Choroid plexus epithelial cell (primary cell): ENCODE measurements at regions not wholly inside any gene's neighbourhood (a gene's known extent, or its start where the extent isn't known, plus 50 kb on each side); places are given as distances from the start of the nearest gene placed in this dataset.
A peak's percentile ranks its signal among the peaks of the same experiment; 100 is the strongest.

Experiments used
- DNase-seq: peaks from one replicate; pipeline ENCODE4 v3.0.0-alpha.2; 2010; ENCODE audit warnings: low read depth
- H3K4me3 ChIP-seq: 2 replicates; pipeline ENCODE4 v1.5.1; 2011; ENCODE audit warnings: low read depth, mild to moderate bottlenecking, control low read depth, low read length, moderate library complexity
- TF ChIP-seq, protein P1 (sequence below): conservative IDR thresholded peaks from 2 replicates; pipeline ENCODE4 v1.5.1; 2011; ENCODE audit warnings: low read depth, mild to moderate bottlenecking, control low read depth, inconsistent platforms, low read length, moderate library complexity

- TF ChIP-seq, protein P1, sequence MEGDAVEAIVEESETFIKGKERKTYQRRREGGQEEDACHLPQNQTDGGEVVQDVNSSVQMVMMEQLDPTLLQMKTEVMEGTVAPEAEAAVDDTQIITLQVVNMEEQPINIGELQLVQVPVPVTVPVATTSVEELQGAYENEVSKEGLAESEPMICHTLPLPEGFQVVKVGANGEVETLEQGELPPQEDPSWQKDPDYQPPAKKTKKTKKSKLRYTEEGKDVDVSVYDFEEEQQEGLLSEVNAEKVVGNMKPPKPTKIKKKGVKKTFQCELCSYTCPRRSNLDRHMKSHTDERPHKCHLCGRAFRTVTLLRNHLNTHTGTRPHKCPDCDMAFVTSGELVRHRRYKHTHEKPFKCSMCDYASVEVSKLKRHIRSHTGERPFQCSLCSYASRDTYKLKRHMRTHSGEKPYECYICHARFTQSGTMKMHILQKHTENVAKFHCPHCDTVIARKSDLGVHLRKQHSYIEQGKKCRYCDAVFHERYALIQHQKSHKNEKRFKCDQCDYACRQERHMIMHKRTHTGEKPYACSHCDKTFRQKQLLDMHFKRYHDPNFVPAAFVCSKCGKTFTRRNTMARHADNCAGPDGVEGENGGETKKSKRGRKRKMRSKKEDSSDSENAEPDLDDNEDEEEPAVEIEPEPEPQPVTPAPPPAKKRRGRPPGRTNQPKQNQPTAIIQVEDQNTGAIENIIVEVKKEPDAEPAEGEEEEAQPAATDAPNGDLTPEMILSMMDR: no peak
- no peak overlapping the region for H3K4me3 ChIP-seq
- DNase-seq: peak; percentile 3
Observed at GRCh38 chr18:30486856-30487255, 555.7 kb downstream of the DSC3 start.

DNA sequence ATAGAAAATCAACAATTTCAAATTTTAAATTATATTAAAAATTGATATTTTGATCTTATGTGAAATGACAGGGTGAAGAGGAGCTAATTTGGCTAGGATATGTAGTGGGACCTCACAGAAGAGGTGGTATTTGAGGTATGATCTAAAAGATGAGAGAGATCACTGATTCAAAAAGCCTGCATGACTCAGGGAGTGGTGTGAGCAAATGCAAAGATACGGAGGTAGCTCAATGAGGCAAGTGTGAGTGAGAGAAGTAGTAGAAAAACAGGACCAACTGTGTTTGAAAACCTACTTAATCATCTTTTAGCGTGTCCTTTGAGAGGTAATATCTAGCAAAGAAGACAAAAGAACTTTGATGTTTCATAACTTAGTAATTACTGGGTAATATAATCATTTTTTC, 557.5 kb downstream of the DSC3 start:
- TF ChIP-seq, protein P1: no peak
- H3K4me3 ChIP-seq: no peak overlapping the region
- no peak for DNase-seq

DNA sequence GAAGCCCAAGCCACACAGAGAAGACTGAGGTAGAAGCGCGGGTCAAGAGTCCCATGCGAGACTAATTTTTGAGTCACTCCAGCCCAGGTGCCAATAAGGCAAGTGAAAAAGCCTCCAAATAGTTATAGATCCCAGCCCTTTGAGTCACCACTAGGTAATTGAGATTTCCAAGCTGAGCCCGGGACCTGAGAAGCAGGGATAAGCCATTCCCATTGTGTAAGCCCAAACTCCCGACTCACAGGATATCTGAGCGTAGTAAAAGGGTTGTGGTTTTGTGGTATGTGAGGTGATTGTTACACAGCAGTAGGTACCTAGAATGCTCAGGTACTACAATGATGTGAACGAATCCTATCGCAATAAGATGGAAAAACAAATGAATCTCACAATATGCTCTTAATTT, 560.7 kb downstream of the DSC3 start:
- H3K4me3 ChIP-seq: no peak overlapping the region

GRCh38 chr18:30469091-30469490, 573.5 kb downstream of the DSC3 start:
- TF ChIP-seq, protein P1: no peak
- DNase-seq: no peak
- no peak overlapping the region for H3K4me3 ChIP-seq

More for the DNA sequence above, 560.7 kb downstream of the DSC3 start:
- DNase-seq: no peak
- TF ChIP-seq, protein P1: no peak

DNA sequence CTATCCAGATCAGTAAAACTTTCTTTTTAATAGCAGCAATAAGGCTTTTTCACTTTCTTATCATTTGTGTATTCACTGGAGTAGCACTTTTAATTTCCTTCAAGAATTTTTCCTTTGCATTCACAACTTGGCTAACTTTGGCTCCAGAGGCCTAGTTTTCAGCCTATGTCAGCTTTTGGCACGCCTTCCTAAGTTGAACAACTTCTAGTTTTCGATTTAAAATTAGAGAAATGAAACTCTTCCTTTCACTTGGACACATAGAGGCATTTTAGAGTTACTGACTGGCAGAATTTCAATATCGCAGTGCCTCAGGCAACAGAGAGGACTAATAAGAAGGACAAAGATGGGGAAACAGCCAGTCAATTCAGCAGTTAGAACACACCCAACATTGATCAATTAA, 577.4 kb downstream of the DSC3 start:
- H3K4me3 ChIP-seq: no peak overlapping the region
- no peak for DNase-seq
- TF ChIP-seq, protein P1: no peak

- TF ChIP-seq, protein P1: no peak
- no peak for DNase-seq
- no peak overlapping the region for H3K4me3 ChIP-seq
Observed at GRCh38 chr18:30457156-30457555, 585.4 kb downstream of the DSC3 start.

- H3K4me3 ChIP-seq: no peak overlapping the region
- DNase-seq: no peak
- TF ChIP-seq, protein P1: no peak
Observed at GRCh38 chr18:30455741-30456140, 586.8 kb downstream of the DSC3 start.
